ENCODE measurements at regions not wholly inside any gene's neighbourhood (a gene's known extent, or its start where the extent isn't known, plus 50 kb on each side); places are given as distances from the start of the nearest gene placed in this dataset.

DNA sequence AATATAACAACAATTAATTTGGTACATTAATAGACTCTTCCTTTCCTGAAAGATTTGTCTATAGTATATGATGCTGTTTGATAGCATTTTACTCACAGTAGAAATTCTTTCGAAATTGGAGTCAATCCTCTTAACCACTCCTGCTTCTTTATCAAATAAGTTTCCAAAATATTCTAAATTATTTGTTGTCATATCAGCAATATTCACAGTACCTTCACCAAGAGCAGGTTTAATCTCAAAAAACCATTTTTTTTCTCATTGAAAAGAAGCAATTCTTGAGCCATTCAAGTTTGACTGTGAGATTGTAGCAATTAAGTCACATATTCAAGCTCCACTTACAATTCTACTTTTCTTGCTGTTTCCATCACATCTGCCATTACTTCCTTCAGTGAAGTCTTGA lies 83.5 kb upstream of the PRR16 start:
- no peak overlapping the region for H3K4me3 Mint-ChIP-seq (ENCODE audit: low read depth)
- H3K27ac Mint-ChIP-seq = no peak overlapping the region
- no peaks in the 10 kb centered on the region for H3K27me3 Mint-ChIP-seq
- no peak for DNase-seq (ENCODE audit: low spot score, unreplicated experiment)
- H3K4me1 Mint-ChIP-seq (ENCODE audit: low read depth) = no peaks in the 10 kb centered on the region
- peaks cover 16% of the 10 kb centered on the region for H3K9me3 Mint-ChIP-seq (ENCODE audit: low read depth)
- H3K36me3 Mint-ChIP-seq (ENCODE audit: insufficient read depth) = no peaks in the 10 kb centered on the region
- TF ChIP-seq, protein P1, sequence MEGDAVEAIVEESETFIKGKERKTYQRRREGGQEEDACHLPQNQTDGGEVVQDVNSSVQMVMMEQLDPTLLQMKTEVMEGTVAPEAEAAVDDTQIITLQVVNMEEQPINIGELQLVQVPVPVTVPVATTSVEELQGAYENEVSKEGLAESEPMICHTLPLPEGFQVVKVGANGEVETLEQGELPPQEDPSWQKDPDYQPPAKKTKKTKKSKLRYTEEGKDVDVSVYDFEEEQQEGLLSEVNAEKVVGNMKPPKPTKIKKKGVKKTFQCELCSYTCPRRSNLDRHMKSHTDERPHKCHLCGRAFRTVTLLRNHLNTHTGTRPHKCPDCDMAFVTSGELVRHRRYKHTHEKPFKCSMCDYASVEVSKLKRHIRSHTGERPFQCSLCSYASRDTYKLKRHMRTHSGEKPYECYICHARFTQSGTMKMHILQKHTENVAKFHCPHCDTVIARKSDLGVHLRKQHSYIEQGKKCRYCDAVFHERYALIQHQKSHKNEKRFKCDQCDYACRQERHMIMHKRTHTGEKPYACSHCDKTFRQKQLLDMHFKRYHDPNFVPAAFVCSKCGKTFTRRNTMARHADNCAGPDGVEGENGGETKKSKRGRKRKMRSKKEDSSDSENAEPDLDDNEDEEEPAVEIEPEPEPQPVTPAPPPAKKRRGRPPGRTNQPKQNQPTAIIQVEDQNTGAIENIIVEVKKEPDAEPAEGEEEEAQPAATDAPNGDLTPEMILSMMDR (IDR thresholded peaks at IDR 0.05; ENCODE audit: unreplicated experiment) = no peak

DNA sequence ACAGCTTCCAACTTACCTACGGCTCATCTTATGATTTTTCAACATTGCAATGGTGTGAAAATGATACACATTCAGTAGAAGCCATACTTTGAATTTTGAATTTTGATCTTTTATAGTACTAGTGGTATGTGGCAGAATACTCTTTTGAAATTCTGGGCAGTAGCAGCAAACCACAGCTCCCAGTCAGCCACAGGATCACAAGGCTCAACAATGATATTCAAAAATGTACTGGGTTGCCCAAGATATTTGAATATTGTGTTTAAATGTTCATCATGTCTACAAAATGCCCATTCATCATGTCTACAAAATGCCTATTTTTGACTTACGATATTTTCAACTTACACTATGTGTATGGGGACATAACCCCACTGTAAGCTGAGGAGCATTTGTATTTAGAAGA lies 81.3 kb upstream of the PRR16 start:
- H3K4me1 Mint-ChIP-seq (ENCODE audit: low read depth) = no peaks in the 10 kb centered on the region
- TF ChIP-seq, protein P1 (IDR thresholded peaks at IDR 0.05; ENCODE audit: unreplicated experiment) = no peak
- DNase-seq (ENCODE audit: low spot score, unreplicated experiment) = no peak
- H3K27me3 Mint-ChIP-seq = no peaks in the 10 kb centered on the region
- peaks cover 12% of the 10 kb centered on the region for H3K9me3 Mint-ChIP-seq (ENCODE audit: low read depth)
- H3K27ac Mint-ChIP-seq = no peak overlapping the region
- no peaks in the 10 kb centered on the region for H3K36me3 Mint-ChIP-seq (ENCODE audit: insufficient read depth)
- no peak overlapping the region for H3K4me3 Mint-ChIP-seq (ENCODE audit: low read depth)

- no peaks in the 10 kb centered on the region for H3K36me3 Mint-ChIP-seq (ENCODE audit: insufficient read depth)
- no peaks in the 10 kb centered on the region for H3K9me3 Mint-ChIP-seq (ENCODE audit: low read depth)
- no peaks in the 10 kb centered on the region for H3K4me1 Mint-ChIP-seq (ENCODE audit: low read depth)
- no peaks in the 10 kb centered on the region for H3K27me3 Mint-ChIP-seq
- H3K27ac Mint-ChIP-seq = no peak overlapping the region
- TF ChIP-seq, protein P1 (IDR thresholded peaks at IDR 0.05; ENCODE audit: unreplicated experiment) = no peak
- no peak for DNase-seq (ENCODE audit: low spot score, unreplicated experiment)
- no peak overlapping the region for H3K4me3 Mint-ChIP-seq (ENCODE audit: low read depth)
Observed at GRCh38 chr5:120386981-120387380, 77.1 kb upstream of the PRR16 start.

GRCh38 chr5:120388016-120388781 lies 75.9 kb upstream of the PRR16 start:
- Mint-ChIP-seq H3K9me3 (ENCODE audit: low read depth) (no peaks in the 10 kb centered on the region), H3K4me3 (ENCODE audit: low read depth) (no peak overlapping the region), H3K4me1 (ENCODE audit: low read depth) (no peaks in the 10 kb centered on the region), H3K27ac (no peak overlapping the region), H3K27me3 (no peaks in the 10 kb centered on the region), H3K36me3 (ENCODE audit: insufficient read depth) (no peaks in the 10 kb centered on the region)
- TF ChIP-seq, protein P1 (IDR thresholded peaks at IDR 0.05; ENCODE audit: unreplicated experiment) = no peak
- DNase-seq (ENCODE audit: low spot score, unreplicated experiment) = no peak

GRCh38 chr5:120394259-120394658 lies 69.8 kb upstream of the PRR16 start:
- no peak for DNase-seq (ENCODE audit: low spot score, unreplicated experiment)
- Mint-ChIP-seq H3K27me3 (no peaks in the 10 kb centered on the region), H3K4me1 (ENCODE audit: low read depth) (no peaks in the 10 kb centered on the region), H3K9me3 (ENCODE audit: low read depth) (peaks cover 6% of the 10 kb centered on the region), H3K27ac (no peak overlapping the region), H3K36me3 (ENCODE audit: insufficient read depth) (no peaks in the 10 kb centered on the region), H3K4me3 (ENCODE audit: low read depth) (no peak overlapping the region)
- TF ChIP-seq, protein P1 (IDR thresholded peaks at IDR 0.05; ENCODE audit: unreplicated experiment) = peak; percentile 33

Data from progenitor cell of endocrine pancreas (in vitro differentiated cells).